ENCODE measurements at regions not wholly inside any gene's neighbourhood (a gene's known extent, or its start where the extent isn't known, plus 50 kb on each side); places are given as distances from the start of the nearest gene placed in this dataset.

DNA sequence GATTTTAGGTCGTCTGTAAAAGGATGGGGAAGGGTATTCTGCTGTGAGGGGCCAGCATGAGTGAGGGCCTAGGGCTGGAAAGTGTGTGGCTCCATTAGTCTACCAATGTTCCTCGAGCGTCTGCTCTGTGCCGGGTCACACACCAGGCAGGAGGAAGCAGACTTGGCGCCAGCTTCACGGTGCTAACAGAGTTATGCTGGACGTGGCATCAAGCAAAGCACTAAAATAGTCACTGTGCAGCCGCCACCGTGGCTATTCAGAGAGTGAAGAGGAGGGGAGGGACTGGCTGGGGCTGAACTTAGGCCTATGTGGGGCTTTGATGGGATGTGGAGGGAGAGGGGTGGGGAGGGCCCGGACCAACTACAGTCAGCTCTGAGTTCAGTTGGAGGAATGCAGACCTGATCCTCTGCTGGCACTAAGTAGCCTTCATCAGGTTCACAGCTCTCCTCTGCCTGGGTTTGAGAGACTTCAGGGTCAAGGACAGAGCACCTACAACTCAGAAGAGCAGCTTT is 83.9 kb upstream of the MSX1 start:
- POLR2A ChIA-PET (ENCODE audit: low non-redundant PET): no interaction called here
- no peaks in the 10 kb centered on the region for H3K4me1 ChIP-seq (ENCODE audit: insufficient read depth, low read length, poor library complexity, severe bottlenecking)
- H3K27ac ChIP-seq (ENCODE audit: low read depth, low read length, poor library complexity, severe bottlenecking): no peak overlapping the region
- intact Hi-C loops (cut with micrococcal nuclease; ENCODE audit: unreplicated experiment): no loop called here
- H3K36me3 ChIP-seq (ENCODE audit: insufficient read depth, low read length, poor library complexity, severe bottlenecking): no peaks in the 10 kb centered on the region
- H3K27me3 ChIP-seq (replicated peaks; ENCODE audit: insufficient read depth, low read depth, low read length, poor library complexity): no peaks in the 10 kb centered on the region
- BruUV-seq (replicated peaks): no TSS peak
- CTCF ChIA-PET: interaction anchor here (1.1 kb wide), 1 partner anchor 14 kb away, joined by 5 read pairs; no protein-coding TSS in a partner anchor
- TF ChIP-seq, protein P1, sequence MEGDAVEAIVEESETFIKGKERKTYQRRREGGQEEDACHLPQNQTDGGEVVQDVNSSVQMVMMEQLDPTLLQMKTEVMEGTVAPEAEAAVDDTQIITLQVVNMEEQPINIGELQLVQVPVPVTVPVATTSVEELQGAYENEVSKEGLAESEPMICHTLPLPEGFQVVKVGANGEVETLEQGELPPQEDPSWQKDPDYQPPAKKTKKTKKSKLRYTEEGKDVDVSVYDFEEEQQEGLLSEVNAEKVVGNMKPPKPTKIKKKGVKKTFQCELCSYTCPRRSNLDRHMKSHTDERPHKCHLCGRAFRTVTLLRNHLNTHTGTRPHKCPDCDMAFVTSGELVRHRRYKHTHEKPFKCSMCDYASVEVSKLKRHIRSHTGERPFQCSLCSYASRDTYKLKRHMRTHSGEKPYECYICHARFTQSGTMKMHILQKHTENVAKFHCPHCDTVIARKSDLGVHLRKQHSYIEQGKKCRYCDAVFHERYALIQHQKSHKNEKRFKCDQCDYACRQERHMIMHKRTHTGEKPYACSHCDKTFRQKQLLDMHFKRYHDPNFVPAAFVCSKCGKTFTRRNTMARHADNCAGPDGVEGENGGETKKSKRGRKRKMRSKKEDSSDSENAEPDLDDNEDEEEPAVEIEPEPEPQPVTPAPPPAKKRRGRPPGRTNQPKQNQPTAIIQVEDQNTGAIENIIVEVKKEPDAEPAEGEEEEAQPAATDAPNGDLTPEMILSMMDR (conservative IDR thresholded peaks at IDR 0.05; ENCODE audit: low read depth, low read length): no peak
- TF ChIP-seq EZH2 (IDR thresholded peaks at IDR 0.05; ENCODE audit: borderline replicate concordance, low read depth, low read length, poor library complexity, severe bottlenecking): no peak
- no peak for DNase-seq (ENCODE audit: low spot score)
- no peak overlapping the region for H3K4me3 ChIP-seq (ENCODE audit: low read depth, low read length, poor library complexity, severe bottlenecking)
- no peaks in the 10 kb centered on the region for H3K9me3 ChIP-seq (ENCODE audit: low read depth, low read length, poor library complexity, severe bottlenecking)

DNA sequence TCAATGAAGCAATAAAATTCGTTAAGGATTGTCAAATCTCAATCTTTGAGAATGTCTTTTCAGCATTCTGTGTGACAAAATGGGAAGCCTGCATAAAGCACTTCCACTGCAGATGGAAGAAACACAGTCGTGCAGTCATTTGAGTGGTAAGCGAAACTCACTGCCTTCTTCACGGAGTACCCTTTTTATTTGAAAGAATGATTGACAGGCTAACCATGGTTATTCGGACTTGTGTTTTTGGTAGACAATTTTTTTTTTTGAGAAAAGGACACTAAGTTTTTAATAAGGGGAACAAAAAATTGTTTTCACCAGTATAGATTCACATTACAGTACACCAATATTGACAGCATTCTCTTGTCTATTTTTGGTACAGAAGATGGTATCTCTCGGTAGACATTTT is 86.9 kb upstream of the MSX1 start:
- DNase-seq (ENCODE audit: low spot score): no peak
- no peaks in the 10 kb centered on the region for H3K27me3 ChIP-seq (replicated peaks; ENCODE audit: insufficient read depth, low read depth, low read length, poor library complexity)
- TF ChIP-seq, protein P1 (conservative IDR thresholded peaks at IDR 0.05; ENCODE audit: low read depth, low read length): no peak
- no peak for TF ChIP-seq EZH2 (IDR thresholded peaks at IDR 0.05; ENCODE audit: borderline replicate concordance, low read depth, low read length, poor library complexity, severe bottlenecking)
- no peak overlapping the region for H3K4me3 ChIP-seq (ENCODE audit: low read depth, low read length, poor library complexity, severe bottlenecking)
- H3K27ac ChIP-seq (ENCODE audit: low read depth, low read length, poor library complexity, severe bottlenecking): no peak overlapping the region
- no TSS peak for BruUV-seq (replicated peaks)
- intact Hi-C loops (cut with micrococcal nuclease; ENCODE audit: unreplicated experiment): no loop called here
- ChIA-PET CTCF (no interaction called here), POLR2A (ENCODE audit: low non-redundant PET) (no interaction called here)
- no peaks in the 10 kb centered on the region for H3K9me3 ChIP-seq (ENCODE audit: low read depth, low read length, poor library complexity, severe bottlenecking)
- H3K4me1 ChIP-seq (ENCODE audit: insufficient read depth, low read length, poor library complexity, severe bottlenecking): no peaks in the 10 kb centered on the region
- H3K36me3 ChIP-seq (ENCODE audit: insufficient read depth, low read length, poor library complexity, severe bottlenecking): no peaks in the 10 kb centered on the region

DNA sequence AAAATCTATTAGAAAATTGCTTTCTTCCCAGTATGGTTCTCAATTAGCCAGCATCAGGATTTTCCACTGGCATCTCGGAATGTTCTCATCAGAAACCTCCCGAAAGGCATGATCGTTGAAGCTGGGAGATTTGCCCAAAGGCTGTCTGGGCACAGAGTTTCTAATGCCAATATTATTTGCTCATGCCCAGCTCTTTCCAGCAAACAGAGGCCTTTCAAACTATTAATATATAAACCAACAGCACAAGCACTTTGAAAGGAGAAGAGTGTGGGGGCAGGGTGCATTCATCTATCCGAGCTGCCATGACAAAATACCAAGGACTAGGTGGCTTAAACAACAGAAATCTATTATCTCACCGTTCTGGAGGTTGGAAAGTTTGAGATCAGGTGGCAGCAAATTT is 88.3 kb upstream of the MSX1 start:
- ChIA-PET POLR2A (ENCODE audit: low non-redundant PET) (no interaction called here), CTCF (no interaction called here)
- Histone ChIP-seq H3K4me3 (ENCODE audit: low read depth, low read length, poor library complexity, severe bottlenecking) (no peak overlapping the region), H3K9me3 (ENCODE audit: low read depth, low read length, poor library complexity, severe bottlenecking) (no peaks in the 10 kb centered on the region), H3K4me1 (ENCODE audit: insufficient read depth, low read length, poor library complexity, severe bottlenecking) (peaks cover 8% of the 10 kb centered on the region), H3K36me3 (ENCODE audit: insufficient read depth, low read length, poor library complexity, severe bottlenecking) (no peaks in the 10 kb centered on the region), H3K27me3 (replicated peaks; ENCODE audit: insufficient read depth, low read depth, low read length, poor library complexity) (no peaks in the 10 kb centered on the region), H3K27ac (ENCODE audit: low read depth, low read length, poor library complexity, severe bottlenecking) (no peak overlapping the region)
- DNase-seq (ENCODE audit: low spot score): no peak
- TF ChIP-seq, protein P1 (conservative IDR thresholded peaks at IDR 0.05; ENCODE audit: low read depth, low read length): no peak
- no peak for TF ChIP-seq EZH2 (IDR thresholded peaks at IDR 0.05; ENCODE audit: borderline replicate concordance, low read depth, low read length, poor library complexity, severe bottlenecking)
- intact Hi-C loops (cut with micrococcal nuclease; ENCODE audit: unreplicated experiment): no loop called here
- BruUV-seq (replicated peaks): no TSS peak
